Lung (tissue), 11 donors: ENCODE measurements at regions not wholly inside any gene's neighbourhood (a gene's known extent, or its start where the extent isn't known, plus 50 kb on each side); places are given as distances from the start of the nearest gene placed in this dataset.

Source experiments
- ATAC-seq: fragments of 200-7000 bp; cut with Tn5 transposase; one replicate; pipeline ENCODE4 v1.9.1; 2020; ENCODE audit warnings: moderate number of reproducible peaks; ENCODE audit not compliant: insufficient read depth, low FRiP score
- DNase-seq, 3 donors: peaks; one replicate each; pipeline ENCODE4 v3.0.0-alpha.2; 2013 to 2017
- H3K27ac ChIP-seq, 2 donors: one replicate each; pipeline ENCODE4 v1.5.1; 2013; ENCODE audit warnings: mild to moderate bottlenecking in 2 of 2, moderate library complexity in 2 of 2, control low read depth in 1 of 2, inconsistent platforms in 1 of 2, low read depth in 1 of 2, low read length in 1 of 2
- H3K27me3 ChIP-seq, 3 donors: one replicate each; pipeline ENCODE4 v1.5.1; 2013; ENCODE audit warnings: low read length in 2 of 3; ENCODE audit not compliant: control insufficient read depth in 3 of 3, insufficient read depth in 3 of 3
- H3K36me3 ChIP-seq, 4 donors: one replicate each; pipeline ENCODE4 v1.5.1; 2013; ENCODE audit warnings: low read length in 4 of 4, mild to moderate bottlenecking in 1 of 4, moderate library complexity in 1 of 4; ENCODE audit not compliant: control insufficient read depth in 4 of 4, insufficient read depth in 4 of 4
- H3K4me1 ChIP-seq, 5 donors: one replicate each; pipeline ENCODE4 v1.5.1; 2013; ENCODE audit warnings: low read length in 5 of 5, mild to moderate bottlenecking in 2 of 5, moderate library complexity in 1 of 5; ENCODE audit not compliant: control insufficient read depth in 5 of 5, insufficient read depth in 5 of 5
- H3K4me3 ChIP-seq: one replicate; pipeline ENCODE4 v1.5.1; 2013; ENCODE audit warnings: mild to moderate bottlenecking, control low read depth, moderate library complexity
- H3K9ac ChIP-seq, 2 donors: one replicate each; pipeline ENCODE4 v1.5.1; 2013; ENCODE audit warnings: low read length in 2 of 2, control low read depth in 1 of 2; ENCODE audit not compliant: insufficient read depth in 1 of 2
- H3K9me3 ChIP-seq, 4 donors: one replicate each; pipeline ENCODE4 v1.5.1; 2013; ENCODE audit warnings: low read length in 3 of 4, mild to moderate bottlenecking in 1 of 4, moderate library complexity in 1 of 4; ENCODE audit not compliant: control insufficient read depth in 4 of 4, insufficient read depth in 3 of 4
- CTCF ChIP-seq: IDR thresholded peaks from 2 replicates; pipeline ENCODE4 v1.5.1; 2012; ENCODE audit warnings: mild to moderate bottlenecking; ENCODE audit errors: control extremely low read depth, extremely low read depth
- WGBS, 2 donors: extraction: QIAGEN DNeasy Blood & Tissue Kit; methylation state at CpG; one replicate each; pipeline ENCODE4 v1.1.7; 2013; 5-methylcytosine and 5-hydroxymethylcytosine counted together
- donor health status: control.
- donor health status: control.
- donor health status: Bipolar disorder and iron deficiency.
- donor health status: healthy.
- donor health status: DM: yes; HTN: yes; CAD: no.

DNA sequence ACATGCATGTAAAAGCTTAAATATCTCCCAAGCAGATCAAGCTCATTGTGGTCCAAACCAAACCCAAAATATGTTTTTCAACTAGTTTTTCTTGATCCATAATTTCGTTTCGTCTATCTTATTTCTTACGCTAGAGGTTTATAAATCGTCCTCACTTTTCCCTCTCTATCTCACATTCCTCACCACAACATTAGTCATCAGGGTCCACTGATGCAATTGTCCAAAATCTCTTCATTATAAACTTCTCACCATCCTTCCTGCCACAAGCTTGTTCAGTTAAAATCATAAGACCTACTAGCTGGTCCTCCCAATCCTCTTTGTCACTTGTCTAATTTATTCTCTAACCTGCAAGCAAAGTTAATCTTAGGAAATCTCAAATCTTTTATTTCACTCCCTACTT lies 173.0 kb upstream of the PALMD start:
- ATAC-seq (no peak), DNase-seq (no peak)
- TF ChIP-seq CTCF: no peak
- no peak overlapping the region for H3K27ac ChIP-seq
- peaks cover 0 to 7% (median 0%) of the 10 kb centered on the region in 5 donors for H3K4me1 ChIP-seq
- H3K9ac ChIP-seq: no peak overlapping the region
- no peaks in the 10 kb centered on the region for H3K27me3 ChIP-seq
- no peaks in the 10 kb centered on the region for H3K36me3 ChIP-seq
- H3K4me3 ChIP-seq: no peak overlapping the region
- 92 to 95% methylated on average over 4 of the region's 4 CpGs for WGBS, 2 donors
- H3K9me3 ChIP-seq: no peaks in the 10 kb centered on the region

- WGBS, 2 donors: 74 to 81% methylated on average over 1 of the region's 1 CpG
- Histone ChIP-seq H3K27ac (no peak overlapping the region), H3K4me3 (no peak overlapping the region), H3K9ac (no peak overlapping the region), H3K9me3 (peaks cover 0 to 5% (median 0%) of the 10 kb centered on the region in 4 donors), H3K36me3 (no peaks in the 10 kb centered on the region), H3K27me3 (no peaks in the 10 kb centered on the region), H3K4me1 (peaks cover 0 to 5% (median 0%) of the 10 kb centered on the region in 5 donors)
- no peak for TF ChIP-seq CTCF
- no peak for ATAC-seq
- no peak for DNase-seq
Observed at GRCh38 chr1:99474350-99474893, 171.5 kb upstream of the PALMD start.

DNA sequence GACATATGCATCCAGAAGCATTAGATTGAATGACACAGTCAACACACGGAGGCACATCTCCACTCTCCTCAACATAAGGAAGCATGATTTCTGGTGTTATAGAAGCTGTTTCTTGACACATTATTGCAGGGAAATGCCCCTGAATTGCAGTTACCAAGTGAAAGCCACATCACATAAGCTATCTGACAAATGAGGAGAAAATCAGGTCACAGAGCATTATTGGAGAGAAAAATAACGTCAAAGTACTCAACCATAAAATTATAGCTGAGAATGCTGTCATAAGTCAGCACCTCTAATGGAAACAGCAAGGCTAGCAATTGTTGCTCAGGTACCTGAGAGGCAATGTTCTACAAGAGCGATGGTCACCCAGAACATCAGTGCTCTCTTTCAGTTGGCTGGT lies 169.9 kb upstream of the PALMD start:
- Histone ChIP-seq H3K4me1 (peaks cover 0 to 3% (median 0%) of the 10 kb centered on the region in 5 donors), H3K9me3 (peaks cover 0 to 5% (median 0%) of the 10 kb centered on the region in 4 donors), H3K4me3 (no peak overlapping the region), H3K36me3 (no peaks in the 10 kb centered on the region), H3K27ac (no peak overlapping the region), H3K27me3 (no peaks in the 10 kb centered on the region), H3K9ac (no peak overlapping the region)
- ATAC-seq: no peak
- 89 to 91% methylated on average over 3 of the region's 3 CpGs for WGBS, 2 donors
- no peak for DNase-seq
- TF ChIP-seq CTCF: no peak
